Left cardiac atrium (tissue), 4 donors: ENCODE measurements at regions not wholly inside any gene's neighbourhood (a gene's known extent, or its start where the extent isn't known, plus 50 kb on each side); places are given as distances from the start of the nearest gene placed in this dataset.

Source experiments
- ATAC-seq, 2 donors: fragments of 200-7000 bp; cut with Tn5 transposase; one replicate each; pipeline ENCODE4 v1.9.1; 2020; ENCODE audit warnings: mild to moderate bottlenecking in 2 of 2, moderate library complexity in 2 of 2
- DNase-seq: peaks from one replicate; pipeline ENCODE4 v3.0.0-alpha.2; 2020
- intact Hi-C, 2 donors: fragments of 100-400 bp; cut with DNase I; formaldehyde crosslinking; loops; one replicate each; pipeline versions ENCODE4 v1.14.1 to v1.15.1; 2022 to 2023
- donor health status: DM: no; HTN: yes; CAD: no.
- donor health status: DM: no; HTN: yes; CAD: no; lungs with severe emphysema.
- donor health status: DM: yes; HTN: yes; CAD: no.
- donor health status: Dilated cardiomyopathy.

DNA sequence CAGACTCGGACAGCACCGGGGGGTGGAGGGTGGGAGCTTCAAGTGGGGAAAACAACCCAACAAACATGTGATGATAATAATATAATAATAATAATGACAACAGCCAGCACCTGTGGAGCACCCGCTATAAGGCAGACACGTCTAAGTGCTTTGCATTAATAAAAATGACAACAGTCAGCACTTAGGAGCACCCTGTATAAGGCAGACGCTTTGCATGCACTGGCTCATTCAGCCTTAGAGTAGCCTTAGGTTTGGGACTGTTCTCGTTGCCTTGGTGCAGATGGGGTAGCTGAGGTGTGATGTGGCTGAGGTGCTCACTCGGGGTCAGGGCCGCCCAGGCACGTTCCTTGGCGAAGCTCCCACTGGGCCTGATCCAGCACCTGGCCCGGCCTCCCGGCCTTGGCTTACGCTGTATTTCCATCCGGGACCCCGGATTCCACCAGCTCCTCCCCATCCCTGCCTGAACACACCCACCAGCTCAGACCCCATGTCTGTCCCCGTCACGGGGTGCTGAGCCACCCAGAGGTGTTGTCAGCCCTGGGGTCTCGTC is 144.0 kb upstream of the CIBAR2 start:
- intact Hi-C loops = loop anchor here in 1 of 2 donors (10.0 kb wide), 1 partner anchor 141 kb away; the partner anchor contains the start of gene CIBAR2
- DNase-seq (no peak), ATAC-seq (no peak)

DNA sequence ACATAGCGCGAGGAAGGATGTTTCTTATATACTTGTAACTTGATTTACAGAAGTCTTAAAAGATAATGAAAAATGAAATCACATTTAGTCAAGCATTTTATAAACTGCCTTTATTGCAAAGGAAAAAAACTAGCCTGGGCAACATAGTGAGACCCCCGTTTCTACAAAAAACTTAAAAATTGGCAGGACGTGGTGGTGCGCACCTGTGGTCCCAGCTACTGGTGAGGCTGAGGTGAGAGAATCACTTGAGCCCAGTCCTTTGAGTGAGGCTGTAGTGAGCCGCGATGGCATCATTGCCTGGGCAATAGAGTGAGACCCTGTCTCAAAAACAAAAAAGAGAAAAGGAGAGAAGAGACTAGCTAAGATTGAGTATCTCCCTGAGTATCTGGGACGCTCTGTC is 145.2 kb upstream of the CIBAR2 start:
- DNase-seq (no peak), ATAC-seq (no peak)
- intact Hi-C loops = loop anchor here in 1 of 2 donors (10.0 kb wide), 1 partner anchor 143 kb away; the partner anchor contains the start of gene CIBAR2

DNA sequence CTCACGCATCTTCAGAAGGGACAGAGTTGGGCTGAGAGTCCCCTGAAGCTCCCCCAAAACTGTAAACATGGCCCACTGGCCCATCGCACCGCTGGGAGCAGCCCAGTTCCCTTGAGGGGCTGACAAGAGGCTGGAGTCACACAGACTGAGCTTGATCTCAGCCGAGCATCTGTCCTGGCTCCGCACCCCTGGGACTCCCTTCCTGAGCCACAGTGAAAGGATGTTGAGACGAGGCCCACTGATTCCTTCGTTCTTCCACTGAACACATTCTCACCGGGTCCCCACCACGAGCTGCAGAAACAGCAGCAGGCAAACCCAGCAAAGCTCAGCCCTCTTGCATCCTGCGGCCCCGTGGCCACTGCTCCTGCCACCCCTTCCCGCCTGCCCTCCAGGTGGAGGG is 145.9 kb upstream of the CIBAR2 start:
- ATAC-seq (no peak), DNase-seq (no peak)
- intact Hi-C loops = loop anchor here in 1 of 2 donors (10.0 kb wide), 1 partner anchor 143 kb away; the partner anchor contains the start of gene CIBAR2

DNA sequence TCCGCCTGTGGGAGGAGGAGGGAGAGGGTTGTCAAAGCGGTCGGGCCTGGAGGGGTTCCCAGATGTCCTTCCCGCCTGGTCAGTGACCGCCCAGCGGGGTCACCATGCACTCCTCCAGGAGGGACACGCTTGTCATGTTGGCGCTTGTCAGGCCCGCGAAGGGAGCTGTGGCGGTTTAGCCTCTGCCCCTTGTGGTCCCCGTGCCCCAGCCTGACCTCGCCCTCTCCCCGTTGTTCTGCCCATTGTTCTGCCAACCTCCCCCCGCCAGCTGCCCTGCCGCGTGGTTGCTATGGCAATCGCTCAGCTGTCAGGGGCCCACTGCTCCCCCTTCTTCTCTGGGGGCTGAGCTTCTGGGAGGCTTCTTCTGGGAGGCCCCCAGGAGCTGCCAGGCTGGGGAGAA is 146.4 kb upstream of the CIBAR2 start:
- intact Hi-C loops = loop anchor here in 1 of 2 donors (10.0 kb wide), 1 partner anchor 144 kb away; the partner anchor contains the start of gene CIBAR2
- ATAC-seq = no peak
- DNase-seq = no peak

DNA sequence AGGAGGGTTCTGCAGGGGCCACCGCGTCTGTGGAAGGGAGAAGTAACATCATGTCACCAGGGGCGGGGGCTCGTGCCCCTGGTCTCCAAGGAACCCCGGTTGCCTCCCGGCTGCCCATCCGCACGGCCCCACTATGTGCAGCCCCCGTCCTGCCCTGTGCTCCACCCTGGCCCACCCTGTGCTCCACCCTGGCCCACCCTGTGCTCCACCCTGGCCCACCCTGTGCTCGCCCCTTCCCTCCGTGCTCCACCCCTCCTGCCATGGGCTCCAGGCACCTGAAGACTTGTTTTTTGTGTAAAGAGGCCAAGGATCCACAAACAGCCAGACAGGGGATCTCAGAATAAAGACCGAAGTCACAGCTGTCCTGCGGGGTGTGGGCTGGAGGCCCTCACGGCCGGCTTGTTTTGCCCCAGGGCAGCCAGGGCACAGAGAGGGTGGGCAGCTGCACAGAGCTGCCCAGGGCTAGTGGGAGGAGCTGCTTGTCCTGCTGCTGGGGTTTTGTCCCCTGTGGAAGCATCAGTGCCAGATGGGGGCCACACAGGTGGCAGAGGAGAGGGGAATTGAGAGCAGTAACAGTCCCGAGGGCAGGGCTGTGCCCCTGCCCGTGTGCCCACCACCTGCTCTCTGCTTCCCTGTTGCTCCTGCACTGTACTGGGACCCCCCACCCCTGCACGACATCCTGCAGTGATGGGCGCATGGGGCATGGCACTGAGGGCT is 147.0 kb upstream of the CIBAR2 start:
- no peak for ATAC-seq
- intact Hi-C loops = loop anchor here in 1 of 2 donors (10.0 kb wide), 1 partner anchor 144 kb away; the partner anchor contains the start of gene CIBAR2
- no peak for DNase-seq

DNA sequence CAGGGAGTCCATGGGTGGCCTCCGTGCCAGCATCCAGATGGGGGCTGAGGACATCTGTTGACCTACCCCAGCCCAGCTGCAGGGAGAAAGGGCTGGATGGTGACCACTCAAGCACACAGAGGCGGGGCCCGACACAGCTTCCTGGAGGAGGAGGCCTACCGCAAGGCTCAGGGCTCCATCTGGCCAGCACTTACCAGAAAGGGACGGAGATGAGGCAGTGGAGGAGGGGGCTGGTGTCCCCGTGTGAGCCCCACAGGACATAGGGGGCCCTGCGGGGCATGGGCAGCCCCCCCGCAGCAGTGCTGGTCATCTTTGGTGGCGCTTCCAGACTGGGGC is 147.5 kb upstream of the CIBAR2 start:
- intact Hi-C loops = loop anchor here (10.0 kb wide), 2 partner anchors 145 to 465 kb away; partner anchors contain the start of gene CIBAR2 (in 1 of the 2)
- DNase-seq (no peak), ATAC-seq (no peak)

DNA sequence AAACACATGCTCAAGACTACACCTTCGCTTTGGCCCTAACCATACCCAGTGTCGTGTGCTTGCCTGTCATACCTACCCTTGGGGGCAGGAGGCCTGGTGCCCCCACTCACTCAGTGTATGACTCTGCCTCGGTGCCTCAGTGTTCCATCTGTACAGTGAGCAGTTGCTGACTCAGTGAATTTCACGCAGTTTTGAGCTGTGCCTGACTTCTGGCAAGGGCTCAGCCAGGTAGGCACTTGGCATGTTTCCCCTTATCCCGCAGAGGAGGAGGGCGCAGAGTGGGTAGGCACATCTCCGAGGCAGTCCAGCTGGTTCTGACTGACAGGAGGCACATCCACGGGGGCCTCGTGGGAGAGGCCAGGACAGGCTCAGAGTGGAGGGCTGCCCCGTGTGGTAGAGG is 148.9 kb upstream of the CIBAR2 start:
- intact Hi-C loops = loop anchor here in 1 of 2 donors (10.0 kb wide), 1 partner anchor 464 kb away; no protein-coding TSS in a partner anchor
- ATAC-seq = no peak
- DNase-seq = no peak

DNA sequence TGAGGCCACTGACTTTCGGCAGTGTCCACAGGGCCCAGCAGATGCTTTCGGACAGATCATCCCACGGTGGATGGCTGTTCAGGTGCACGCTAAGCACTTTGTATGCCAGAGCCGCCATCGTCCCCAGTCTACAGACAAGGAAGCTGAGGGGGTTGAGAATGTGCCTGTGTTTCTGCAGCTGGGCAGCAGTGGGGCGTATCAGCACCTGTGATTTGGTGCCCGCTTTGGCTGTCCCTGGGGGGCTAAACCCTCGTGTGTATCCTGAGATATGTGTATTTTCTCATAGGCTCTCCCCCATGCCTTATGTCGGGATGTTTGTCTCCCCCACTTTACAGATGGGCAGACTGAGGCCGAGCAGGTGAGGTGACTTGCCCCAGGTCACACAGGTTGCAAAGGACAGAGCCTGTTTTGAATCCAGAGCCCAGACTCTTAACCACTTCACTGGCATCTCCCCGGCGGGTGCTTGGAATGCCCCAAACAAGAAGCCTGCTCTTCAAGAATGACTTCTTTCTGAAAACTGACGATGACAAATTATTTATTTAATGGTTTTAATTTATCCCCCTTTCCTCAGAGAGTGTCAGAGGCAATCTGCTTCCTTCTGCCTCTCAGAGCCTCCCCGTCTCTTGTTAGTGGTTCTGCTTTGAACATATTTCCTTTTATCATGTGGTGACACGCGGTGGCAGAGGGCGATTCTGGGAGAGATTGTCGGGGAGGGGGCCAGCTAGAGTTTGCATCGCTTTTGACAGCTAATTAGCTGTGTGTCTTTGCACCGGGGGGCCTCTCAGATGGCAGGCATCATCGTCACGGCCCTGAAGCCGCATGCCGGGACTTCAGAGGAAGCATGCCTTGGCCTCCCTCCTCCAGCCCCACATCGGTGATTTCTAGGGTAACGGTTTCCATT is 149.6 kb upstream of the CIBAR2 start:
- DNase-seq (no peak), ATAC-seq (no peak)
- intact Hi-C loops = loop anchor here in 1 of 2 donors (10.0 kb wide), 1 partner anchor 463 kb away; no protein-coding TSS in a partner anchor

DNA sequence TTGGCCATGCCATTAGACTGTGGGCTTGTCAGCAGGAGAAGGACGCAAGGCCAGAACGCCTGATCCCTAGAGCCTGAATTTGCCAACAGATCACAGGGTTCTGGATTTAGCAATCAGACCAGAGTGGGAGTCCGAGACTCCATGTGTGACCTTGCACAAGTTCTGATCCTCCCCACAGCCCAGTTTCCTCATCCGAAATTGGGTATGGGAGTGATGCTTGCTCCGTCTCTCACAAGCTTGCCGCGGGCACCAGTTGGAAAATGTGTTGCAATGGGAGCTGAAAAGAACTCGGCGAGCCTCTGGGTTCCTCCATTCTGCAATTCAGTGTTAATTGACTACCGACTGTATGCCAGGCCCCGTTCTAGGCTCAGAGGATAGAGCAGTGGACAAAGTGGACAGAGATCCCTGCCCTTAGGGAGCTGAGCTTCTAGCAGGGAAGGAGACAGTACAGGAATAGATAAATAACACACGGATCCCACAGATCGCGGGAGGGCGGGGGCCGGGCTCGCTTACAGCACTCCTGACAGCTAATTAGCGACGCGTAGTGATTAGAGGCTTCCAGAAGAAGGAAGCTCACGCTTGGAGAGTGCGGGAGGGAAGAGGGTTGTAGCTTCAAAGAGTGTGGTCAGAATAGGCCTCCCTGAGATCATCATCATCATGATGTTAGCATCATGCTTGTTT is 150.4 kb upstream of the CIBAR2 start:
- DNase-seq (no peak), ATAC-seq (peak in 1 of 2 donors; percentile 74)
- intact Hi-C loops = loop anchor here in 1 of 2 donors (10.0 kb wide), 1 partner anchor 462 kb away; no protein-coding TSS in a partner anchor

DNA sequence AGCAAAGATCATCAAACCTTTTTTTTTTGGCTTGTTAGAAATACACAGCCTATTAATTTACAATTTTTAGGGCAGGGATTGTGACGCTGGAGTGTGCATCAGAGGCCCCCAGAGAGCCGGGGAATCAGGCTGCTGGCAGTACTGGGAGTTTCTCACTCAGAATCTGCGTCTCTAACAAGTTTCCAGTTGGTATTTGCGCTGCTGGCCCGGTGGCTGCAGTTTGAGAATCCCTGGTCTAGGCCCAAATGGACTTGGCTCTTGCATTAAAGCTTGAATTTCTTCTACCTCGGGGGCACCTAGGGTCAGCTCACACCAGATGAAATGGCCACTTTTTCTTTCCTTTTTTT is 150.9 kb upstream of the CIBAR2 start:
- intact Hi-C loops = loop anchor here in 1 of 2 donors (10.0 kb wide), 1 partner anchor 462 kb away; no protein-coding TSS in a partner anchor
- ATAC-seq (peak in 1 of 2 donors; percentile 27), DNase-seq (no peak)

DNA sequence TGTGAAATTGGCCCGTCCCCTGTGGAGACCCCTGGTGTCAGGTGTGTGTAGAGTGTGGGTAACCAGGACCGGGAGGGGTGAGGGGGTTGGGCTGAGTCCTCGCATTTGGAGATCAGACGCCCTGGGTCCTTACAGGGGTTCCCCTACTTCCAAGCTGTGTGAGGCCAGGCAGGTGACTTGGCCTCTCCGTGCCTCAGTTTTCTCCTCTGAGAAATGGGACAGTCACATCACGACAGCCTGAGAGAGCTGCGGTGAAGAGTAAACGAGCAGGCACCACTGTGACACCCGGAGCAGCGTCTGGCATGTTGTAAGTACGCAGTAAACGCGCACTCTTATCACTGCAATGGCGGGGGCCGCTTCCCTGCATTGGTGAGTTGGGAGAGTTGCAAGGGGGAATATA is 152.5 kb upstream of the CIBAR2 start:
- intact Hi-C loops = loop anchor here in 1 of 2 donors (10.0 kb wide), 1 partner anchor 460 kb away; no protein-coding TSS in a partner anchor
- no peak for ATAC-seq
- no peak for DNase-seq

DNA sequence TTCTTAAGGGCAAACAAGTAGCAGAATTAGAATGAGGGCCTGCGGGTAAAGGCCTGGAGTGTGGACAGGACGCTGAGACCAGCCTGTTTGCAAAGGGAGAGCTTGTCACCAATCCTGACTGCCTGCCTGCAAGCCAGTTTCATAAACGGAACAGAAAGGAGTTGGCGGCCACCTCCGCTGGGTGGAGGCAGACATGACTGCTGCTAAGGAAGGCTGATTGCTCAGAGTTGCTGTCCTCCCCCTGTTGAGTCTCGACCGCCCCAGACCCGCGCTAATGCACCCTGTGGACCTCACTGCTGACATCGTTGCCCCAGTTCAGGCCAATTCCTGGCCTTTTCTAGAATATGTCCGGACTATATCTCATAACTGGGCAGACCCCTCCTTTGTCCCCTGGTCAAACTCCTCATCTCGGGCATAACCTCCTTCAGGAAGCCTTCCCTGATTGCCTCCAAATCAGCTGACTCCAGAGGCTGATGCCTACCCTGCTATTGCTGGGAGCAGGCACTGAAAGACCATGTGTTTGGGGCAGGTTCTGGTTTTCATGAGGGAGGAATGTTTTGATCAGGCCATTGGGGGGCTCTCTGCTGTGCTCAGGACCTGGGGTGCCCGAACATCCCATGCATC is 153.0 kb upstream of the CIBAR2 start:
- ATAC-seq (no peak), DNase-seq (no peak)

DNA sequence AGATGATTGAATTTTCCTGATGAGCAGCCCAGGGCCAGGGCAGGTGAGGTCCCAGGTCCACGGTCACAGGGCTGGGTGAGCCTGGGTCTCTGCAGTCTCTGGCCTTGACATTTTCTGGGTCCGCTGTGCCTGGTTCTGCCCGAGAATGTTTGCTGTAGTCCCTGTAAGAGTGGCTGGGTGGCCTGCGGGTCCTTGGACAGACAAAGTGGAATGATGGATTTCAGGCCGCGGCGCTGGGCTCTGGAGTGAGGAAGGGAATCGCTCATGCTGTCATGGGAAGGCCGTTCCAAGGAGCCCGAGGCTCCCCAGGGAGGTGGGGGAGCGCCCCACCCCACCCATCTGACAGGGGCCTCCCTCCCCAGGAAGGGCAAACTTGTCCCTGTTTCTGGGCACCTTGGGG is 153.5 kb upstream of the CIBAR2 start:
- intact Hi-C loops = loop anchor here in 1 of 2 donors (10.0 kb wide), 1 partner anchor 459 kb away; no protein-coding TSS in a partner anchor
- no peak for ATAC-seq
- DNase-seq = no peak

More for the DNA sequence above, 153.0 kb upstream of the CIBAR2 start:
- intact Hi-C loops = loop anchor here in 1 of 2 donors (10.0 kb wide), 1 partner anchor 460 kb away; no protein-coding TSS in a partner anchor

DNA sequence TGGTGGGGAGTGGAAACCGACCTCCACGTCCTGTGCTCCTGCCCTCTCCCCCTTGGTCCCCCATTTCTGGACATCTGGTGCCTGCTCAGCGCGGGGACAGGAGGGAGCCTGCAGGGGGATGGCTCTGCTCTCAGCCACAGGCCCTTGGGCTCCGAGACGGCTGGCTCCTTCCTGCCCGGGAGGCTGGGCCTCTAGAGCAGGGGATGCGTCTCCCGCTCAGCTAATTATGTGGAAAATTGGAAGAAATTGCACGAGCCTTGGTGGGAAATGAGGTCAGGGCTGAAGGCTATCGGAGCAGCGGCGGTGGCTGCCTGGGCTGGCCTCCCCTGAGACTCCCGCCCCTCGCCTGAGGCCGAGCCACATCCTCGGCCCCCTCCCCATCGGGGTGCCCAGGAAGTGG is 154.6 kb upstream of the CIBAR2 start:
- ATAC-seq = no peak
- DNase-seq = no peak
- intact Hi-C loops = loop anchor here in 1 of 2 donors (10.0 kb wide), 1 partner anchor 458 kb away; no protein-coding TSS in a partner anchor

DNA sequence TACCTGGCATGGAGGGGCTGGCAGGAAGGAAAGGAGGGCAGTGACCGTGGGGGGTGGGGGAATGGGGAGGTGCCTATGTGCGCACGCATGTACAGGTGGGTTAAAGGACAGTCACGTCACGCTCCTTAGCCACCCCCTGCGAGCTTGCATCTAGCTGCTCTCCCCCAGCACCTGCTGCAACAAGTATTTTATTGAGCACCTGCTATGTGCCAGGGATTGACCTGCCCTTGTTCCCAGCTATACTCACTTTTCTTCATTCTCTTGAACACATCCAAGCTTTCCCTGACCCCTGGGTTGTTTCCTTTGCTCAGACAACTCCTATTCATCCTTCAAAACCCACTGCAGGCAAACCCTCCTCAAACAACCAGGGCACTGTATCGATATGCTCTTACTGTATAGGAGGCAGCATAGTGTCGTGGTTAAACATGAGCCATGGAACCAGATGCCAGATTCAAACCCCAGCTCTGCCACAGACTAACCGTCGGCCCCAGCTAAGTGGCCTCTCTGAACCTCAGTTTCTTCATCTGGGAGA is 155.2 kb upstream of the CIBAR2 start:
- intact Hi-C loops = loop anchor here in 1 of 2 donors (10.0 kb wide), 1 partner anchor 457 kb away; no protein-coding TSS in a partner anchor
- DNase-seq (no peak), ATAC-seq (no peak)

DNA sequence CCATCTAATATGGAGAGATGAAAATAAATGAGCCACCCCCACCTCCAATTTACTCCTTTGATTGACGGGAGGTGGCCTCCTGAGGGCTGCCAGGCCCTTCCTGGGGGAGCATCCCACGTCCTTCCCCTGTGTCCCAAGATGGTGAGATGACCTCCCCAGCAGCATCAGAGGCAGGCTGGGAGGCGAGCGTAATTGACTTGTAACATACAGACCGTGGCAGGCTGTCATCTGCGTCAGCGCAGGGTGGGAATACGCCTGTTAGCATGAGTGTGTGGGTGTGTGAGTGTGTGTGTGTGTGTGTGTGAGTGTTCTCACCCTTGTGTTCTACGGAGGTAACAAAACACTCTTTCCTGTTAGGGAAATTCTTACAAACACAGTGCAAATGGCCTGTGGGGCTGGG is 156.9 kb upstream of the CIBAR2 start:
- intact Hi-C loops = loop anchor here in 1 of 2 donors (10.0 kb wide), 1 partner anchor 456 kb away; no protein-coding TSS in a partner anchor
- DNase-seq (no peak), ATAC-seq (no peak)

DNA sequence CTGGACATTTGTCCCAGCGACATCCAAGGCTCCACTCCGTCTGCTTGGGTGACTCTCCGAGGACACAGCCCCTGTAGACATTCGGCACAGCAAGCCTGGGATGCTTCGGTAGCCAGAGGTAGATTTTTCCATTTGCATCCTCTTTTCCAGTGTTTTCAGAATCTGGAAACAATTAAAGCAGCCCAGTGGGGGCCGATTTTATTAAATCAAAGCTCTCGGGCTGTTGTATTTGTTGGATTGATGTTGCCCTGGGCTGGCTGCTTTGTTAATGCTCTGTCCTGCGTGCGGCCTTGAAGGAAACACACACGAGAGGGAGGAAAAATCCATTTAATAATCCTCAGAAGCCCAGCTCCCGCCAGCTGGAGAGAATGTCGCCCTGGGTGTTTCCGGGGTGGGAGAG is 158.1 kb upstream of the CIBAR2 start:
- DNase-seq = no peak
- intact Hi-C loops = loop anchor here in 1 of 2 donors (10.0 kb wide), 1 partner anchor 344 kb away; the partner anchor contains the start of gene GSE1
- ATAC-seq = no peak

DNA sequence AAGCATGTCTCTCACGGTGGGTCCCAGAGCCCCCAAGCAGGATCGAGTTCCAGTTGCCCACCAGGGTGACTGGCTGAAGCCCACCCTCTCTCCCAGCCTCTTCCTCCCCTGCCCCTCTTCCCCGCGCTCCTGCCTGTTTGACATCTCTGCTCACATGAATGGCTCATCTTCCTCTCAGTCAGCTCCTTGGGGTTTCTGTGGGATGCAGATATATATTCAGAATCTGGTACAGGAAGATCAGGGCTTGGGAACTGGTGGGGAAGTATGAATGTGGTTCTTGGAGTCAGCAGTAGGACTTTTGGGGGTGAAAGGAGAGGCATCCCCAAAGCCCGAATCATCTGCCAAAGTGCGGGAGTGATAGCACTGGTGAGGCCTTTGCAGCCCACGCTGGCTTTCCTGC is 158.9 kb upstream of the CIBAR2 start:
- ATAC-seq (no peak), DNase-seq (no peak)
- intact Hi-C loops = loop anchor here in 1 of 2 donors (10.0 kb wide), 1 partner anchor 344 kb away; the partner anchor contains the start of gene GSE1
